ENCODE measurements at regions not wholly inside any gene's neighbourhood (a gene's known extent, or its start where the extent isn't known, plus 50 kb on each side); places are given as distances from the start of the nearest gene placed in this dataset.

DNA sequence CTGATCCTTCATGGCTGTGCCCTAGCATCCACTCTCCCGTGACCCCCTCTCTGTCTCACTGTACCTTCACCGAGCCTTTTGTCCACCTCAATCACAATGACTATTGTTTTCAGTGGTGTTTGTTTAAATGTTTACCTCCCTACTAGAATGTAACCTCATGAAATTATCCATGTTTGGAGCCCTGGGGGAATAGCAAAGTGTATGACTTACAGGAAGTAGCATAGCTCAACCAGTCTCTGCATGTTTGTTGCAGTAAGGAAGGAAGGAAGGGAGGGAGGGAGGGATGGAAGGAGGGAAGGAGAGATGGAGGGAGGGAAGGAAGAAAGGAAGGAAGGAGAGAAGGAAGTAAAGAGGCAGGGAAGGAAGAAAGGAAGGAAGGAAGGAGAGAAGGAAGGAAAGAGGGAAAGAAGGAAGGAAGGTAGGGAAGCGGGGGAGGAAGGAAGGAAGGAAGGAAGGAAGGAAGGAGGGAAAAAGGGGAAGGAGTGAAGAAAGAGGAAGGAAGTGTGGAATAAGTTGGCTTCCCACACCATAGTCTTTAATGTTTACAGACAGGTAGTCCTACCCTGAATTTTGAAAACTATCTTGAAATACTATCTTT, 421.4 kb downstream of the COG6 start:
- no peak for DNase-seq (ENCODE audit: low spot score)

DNA sequence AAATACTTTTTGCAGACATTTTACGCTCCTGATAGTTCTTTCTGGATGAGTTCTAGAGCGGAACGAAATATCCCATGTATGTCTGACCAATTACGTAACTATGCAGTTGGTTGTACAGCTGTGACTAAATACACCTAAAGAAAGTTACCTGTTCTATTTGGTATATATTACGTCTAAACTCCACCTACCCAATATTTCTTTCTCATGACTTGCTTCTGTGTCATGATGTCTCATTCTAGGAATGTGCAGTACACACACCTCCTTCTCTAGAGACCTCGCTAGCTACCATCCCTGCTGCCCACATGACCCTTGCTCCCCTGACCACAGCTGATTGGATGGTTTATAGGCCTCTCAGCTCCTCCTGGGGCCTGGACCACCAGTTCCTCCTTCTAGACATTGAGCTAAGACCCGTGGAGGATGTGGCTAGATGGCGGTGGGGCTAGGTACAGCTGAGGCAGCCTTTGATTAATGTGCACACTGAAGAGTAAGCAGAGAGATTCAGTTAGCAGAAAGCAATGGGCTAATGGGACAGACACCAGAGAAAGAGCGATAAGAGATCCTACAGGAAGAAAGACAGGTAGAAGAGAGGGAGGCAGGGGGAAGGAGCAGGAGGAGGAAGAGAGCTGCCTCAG, 422.1 kb downstream of the COG6 start:
- no peak for DNase-seq (ENCODE audit: low spot score)

- DNase-seq (ENCODE audit: low spot score), result no peak
These were observed 424.3 kb downstream of the COG6 start for GRCh38 chr13:40079721-40080120.

DNA sequence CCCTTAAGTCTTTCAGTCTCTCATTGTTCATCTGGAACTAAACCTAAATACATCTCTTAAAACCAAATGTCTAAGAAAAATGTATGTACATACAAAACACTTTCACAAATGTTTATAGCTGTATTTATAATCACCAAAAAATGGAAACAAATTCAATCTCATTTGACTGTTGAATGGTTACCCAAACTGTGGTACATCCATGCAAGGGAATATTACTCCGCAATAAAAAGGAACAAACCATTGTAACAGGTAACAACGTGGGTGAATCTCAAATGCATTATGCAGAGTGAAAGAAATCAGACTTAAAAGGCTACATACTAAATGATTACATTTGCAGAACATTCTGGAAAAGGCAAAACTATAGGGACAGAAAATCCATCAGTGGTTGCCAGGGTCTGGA, 425.2 kb downstream of the COG6 start:
- no peak for DNase-seq (ENCODE audit: low spot score)

GRCh38 chr13:40082639-40083038, 427.2 kb downstream of the COG6 start:
- no peak for DNase-seq (ENCODE audit: low spot score)

DNA sequence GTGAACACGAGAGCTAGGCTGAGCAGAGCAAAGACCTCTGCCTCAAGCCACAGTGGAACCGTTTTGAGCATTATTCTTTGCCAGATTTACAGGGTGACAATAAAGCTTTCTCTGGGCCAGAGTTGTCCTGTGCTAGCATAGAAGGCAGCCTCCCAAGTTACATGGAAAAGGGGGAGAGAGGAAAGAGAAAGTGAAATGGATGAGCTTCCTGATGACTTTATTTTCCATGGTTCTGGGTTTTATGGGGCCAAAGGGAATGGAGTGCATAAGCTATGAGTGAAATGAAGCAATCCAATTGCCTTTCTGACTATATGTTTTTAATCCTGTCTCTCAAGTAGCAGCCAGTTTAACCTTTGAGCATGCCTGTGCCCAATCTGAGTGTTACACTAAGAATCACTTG, 428.4 kb downstream of the COG6 start:
- no peak for DNase-seq (ENCODE audit: low spot score)

- no peak for DNase-seq (ENCODE audit: low spot score)
These were observed 429.5 kb downstream of the COG6 start for GRCh38 chr13:40084934-40085333.

GRCh38 chr13:40087091-40088002, 431.9 kb downstream of the COG6 start:
- no peak for DNase-seq (ENCODE audit: low spot score)

GRCh38 chr13:40094056-40094455, 438.6 kb downstream of the COG6 start:
- DNase-seq (ENCODE audit: low spot score), result peak; percentile 22

GRCh38 chr13:40095695-40096356, 440.4 kb downstream of the COG6 start:
- DNase-seq (ENCODE audit: low spot score), result no peak

DNA sequence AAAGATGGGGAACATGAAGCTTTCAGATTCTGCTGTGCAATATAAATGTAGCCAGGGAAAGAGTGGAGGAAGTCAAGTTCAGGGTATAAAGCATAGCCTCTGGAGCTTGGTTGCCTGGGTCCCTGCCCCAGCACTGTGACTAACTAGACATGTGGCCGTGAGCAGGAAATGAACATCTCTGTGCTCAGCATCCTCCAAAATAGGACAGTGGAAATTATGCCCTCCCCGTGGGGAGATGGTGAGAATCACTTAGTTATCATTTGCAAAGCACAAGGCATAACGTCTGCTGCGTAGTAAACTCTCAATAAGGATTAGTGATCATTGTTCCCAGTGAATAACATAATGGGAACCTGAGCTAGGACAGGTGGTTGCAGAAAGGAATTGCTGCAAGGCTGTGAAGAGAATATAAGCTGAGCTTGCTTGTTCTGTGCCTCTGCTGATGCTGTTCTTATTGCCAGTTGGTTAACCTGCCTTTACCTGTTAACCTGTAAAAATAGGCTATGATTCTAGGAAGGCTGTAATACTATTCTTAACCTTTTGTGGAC, 441.0 kb downstream of the COG6 start:
- DNase-seq (ENCODE audit: low spot score), result no peak

DNA sequence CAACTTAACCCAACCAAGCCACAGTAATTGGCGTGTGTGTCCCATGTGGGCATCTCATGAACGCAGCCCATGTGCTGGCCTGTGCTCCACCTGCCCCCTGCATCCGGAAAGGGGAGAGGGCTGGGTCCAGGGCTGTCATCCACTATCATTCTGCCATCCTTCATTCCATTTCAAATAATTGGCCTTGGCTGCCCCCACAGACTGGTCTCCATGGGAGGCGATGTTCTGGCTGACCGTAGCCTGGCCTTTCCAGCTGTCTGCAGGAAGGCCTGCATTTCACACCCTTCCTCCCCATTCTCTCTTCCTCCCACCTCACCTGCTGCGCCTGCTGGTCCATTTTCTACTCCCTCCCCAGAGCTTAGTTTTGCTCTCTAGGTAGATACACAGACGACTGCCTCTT, 442.8 kb downstream of the COG6 start:
- DNase-seq (ENCODE audit: low spot score), result no peak

DNA sequence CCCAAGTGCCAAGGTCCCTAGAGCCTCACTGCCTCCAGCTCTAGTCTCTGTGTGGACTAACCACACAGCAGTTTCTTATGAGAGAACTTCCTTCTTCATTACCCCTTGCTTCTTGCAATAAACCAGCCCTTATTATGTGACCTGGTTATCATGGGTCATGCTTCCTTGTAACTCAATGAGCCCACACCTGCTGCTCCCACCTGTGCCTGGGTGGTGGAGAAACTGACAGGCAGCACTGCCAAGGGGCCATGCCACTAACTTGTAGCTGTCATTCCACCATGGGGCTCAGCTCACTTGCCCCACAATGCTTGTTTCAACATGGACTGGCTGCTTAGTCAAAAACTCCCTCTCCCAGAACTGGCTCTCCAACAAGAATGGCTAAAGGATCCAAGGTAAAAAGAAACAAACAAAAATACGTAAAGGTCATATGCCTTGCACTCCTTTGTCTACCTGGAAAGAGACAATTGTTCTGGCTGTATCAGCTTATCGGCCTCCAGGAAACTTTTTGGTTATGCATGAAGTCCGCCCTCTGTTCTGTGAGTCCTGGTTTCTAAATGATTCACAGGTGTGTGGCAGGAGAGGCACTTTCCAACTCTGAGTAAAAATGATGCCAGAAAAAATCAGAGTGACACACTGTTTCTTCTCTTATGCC, 446.4 kb downstream of the COG6 start:
- no peak for DNase-seq (ENCODE audit: low spot score)

GRCh38 chr13:40102360-40102727, 446.9 kb downstream of the COG6 start:
- DNase-seq (ENCODE audit: low spot score), result no peak

GRCh38 chr13:40102854-40103253, 447.4 kb downstream of the COG6 start:
- peak; percentile 79 for DNase-seq (ENCODE audit: low spot score)

DNA sequence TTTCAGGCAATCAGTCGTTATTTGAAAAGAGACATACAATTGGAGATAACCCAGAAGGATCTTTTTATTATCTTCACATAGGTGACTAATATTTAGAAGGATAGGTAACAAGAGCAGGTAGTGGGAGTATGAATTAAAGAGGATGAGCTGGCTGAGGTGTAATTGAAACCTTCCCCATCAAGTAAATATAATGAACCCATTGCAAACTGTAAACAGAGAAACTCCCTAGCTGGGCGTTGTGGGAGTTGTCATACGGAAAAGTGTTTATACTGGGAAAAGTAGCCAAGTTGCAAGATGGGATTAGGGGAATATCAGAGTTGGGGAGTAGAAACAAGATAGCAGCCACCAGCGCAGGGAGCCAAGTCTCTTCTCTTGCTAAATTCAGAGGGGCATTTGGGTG, 448.4 kb downstream of the COG6 start:
- no peak for DNase-seq (ENCODE audit: low spot score)

DNA sequence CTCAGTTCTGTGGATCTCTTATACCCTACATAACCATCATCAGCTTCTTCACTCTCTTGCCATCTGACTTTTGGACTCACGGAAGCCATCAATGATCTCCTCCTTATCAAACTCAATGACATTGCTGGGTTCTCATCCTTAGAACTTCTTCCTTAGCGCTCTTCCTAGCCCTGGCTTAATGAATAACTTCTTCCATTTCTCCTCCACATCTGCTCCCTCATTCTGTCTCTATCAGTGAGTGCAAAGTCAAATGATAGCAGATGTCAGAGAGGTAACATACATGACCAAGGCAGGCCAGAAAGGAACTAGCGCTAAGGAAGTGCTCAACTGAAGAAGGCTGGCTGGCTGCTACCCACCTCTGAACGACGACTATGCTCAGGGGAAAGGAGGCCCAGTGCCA, 449.8 kb downstream of the COG6 start:
- DNase-seq (ENCODE audit: low spot score), result no peak

DNA sequence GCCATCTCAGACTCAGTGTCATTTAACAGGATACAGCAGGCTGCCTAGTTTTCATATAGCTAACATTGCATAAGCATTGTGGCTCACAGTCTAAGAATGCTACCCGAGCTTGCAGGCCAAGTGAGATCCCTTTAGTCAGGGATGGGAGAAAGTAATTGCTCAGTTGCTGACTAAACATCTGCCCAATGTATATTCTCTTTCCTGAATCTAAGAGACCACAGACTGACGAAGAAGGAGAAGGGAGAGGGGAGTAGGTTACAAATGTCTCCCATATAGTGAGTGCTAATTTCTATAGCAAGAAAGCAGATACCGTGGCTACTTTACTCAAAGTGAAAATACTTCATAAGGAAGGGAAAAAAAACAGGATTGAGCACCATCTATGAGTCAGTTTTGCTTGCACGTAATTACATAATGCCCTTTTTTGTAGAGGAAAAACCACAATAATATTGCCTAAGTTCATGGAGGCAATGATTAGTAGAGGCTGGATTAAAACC, 453.9 kb downstream of the COG6 start:
- no peak for DNase-seq (ENCODE audit: low spot score)

DNA sequence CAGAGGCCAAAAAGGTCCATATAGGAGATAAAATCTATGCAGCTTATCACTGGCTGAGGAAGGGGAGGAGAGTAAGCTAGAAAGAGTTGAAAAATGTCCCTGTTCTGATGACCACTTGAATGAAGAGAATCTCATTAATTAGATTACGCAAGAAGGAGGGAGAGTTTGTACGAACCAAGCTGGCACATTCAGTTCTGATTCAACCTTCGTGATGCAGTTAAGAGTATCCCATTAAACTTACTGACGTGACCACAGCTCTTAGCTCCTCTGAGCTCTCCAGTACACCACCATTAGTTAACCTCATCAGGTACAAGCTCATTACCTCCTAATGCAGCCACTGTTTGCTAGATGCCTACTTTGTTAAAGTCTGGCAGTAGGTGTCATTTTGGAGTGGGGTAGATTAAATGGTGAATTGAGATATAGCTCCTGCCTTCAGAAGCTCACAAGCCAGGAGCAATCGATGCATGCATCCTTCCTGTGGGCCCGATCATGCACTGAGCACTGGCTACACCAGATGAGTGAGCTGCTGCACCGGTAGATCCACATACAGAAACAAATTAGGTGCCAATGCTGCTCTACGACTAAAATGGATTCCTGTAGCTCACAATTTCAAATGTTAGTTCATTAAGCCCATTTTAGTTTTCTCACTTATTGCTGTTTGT, 458.3 kb downstream of the COG6 start:
- DNase-seq (ENCODE audit: low spot score), result no peak

DNA sequence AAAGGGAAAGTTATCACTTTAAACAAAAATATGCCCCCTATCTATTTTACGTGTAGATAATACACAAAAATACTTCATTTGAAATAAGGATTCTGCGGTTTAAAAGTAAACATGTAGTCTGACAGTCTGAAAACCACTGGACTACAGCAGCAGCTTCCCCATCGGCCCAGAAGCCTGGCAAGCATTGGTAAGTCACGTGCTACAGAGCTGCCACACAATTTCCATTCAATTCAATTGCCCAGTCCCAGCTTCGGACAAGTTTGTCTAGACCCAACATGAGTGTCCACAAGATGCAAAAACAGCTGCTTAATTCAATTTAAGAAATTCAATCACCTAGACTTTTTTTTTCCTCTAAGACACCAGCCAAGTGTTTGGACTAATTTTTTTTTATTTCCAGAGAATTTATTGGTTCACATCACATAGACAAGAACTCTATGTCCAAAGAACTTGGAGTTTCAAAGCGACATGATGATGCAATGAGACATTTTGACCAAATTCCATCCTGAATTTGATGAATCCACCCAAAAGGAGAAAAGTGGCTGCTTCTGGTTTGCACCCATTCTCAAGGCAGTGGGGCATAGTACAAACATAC, 458.9 kb downstream of the COG6 start:
- DNase-seq (ENCODE audit: low spot score), result no peak

- DNase-seq (ENCODE audit: low spot score), result no peak
These were observed 460.0 kb downstream of the COG6 start for GRCh38 chr13:40115426-40115825.

Measured in SW480 (cell line).